Fibroblast of gingiva (primary cell): ENCODE measurements at regions not wholly inside any gene's neighbourhood (a gene's known extent, or its start where the extent isn't known, plus 50 kb on each side); places are given as distances from the start of the nearest gene placed in this dataset.
"Not testable (repeated sequence)": the region's sequence is repeated elsewhere in the genome, so short reads cannot be mapped to it uniquely, and the experiment has no call there.

Experiments used
- DNase-seq: peaks from one replicate; pipeline ENCODE4 v3.0.0-alpha.2; 2011; ENCODE audit warnings: low read depth

DNA sequence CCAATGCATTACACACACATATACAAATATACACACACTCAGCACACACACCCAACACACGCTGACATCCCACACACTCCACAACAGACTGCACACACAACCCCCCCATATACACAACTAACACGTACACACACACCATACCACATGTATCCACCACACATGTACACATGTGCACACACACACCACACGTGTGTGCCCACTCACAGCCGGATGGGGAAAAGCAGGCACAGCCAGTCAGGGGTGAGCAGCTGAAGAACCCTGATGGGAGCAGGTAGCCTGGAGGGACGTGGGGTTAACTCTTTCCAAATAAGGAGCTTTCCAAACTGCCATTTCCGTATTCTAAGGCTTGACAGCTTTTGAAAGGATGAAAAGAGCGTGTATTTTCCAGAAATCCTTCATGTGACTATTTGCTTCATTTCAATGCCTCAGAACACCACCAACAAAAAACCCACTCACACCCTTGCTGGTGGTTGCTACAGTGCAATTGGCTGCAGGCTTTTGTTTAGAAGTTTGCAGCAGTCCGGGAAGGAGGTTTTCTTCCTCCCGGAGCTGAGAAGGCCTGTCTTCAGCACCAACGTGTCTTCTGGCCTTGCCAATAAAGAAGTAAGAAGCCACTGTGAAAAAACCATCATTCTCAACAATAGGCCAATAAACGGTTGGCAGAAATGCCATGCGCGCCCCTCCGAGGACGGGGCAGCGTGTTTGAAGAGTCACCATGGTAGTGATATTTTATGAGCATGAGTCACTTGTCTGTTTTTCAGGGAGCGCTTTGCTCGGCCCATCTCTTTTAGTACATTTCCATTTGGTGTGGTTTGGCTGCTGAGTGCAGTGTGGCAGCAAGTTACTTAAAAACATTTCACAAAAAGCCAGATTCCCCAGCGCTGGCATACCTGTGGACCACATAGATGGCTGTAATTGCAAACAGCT, 131.3 kb upstream of the GMDS start:
- peak; percentile 92 for DNase-seq

DNA sequence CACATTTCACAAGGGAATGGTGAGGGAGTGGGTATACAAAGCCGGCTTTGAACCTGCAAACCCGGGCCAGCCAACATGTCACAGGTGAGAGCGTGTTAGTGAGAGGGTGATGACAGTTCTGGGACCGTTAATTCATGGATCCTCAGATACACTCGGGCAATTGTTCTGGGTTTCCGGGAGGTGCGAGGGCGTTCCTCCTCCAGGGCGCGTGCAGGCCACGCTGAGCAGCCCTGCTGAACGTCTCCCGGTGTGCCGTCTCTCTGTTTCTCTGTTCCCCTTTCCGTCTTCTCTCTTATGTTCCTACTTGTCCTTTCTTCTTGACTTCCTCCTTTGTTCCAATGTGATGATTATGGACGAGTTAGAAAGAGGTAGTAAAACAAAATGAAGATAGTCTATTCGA, 130.0 kb upstream of the GMDS start:
- no peak for DNase-seq

DNA sequence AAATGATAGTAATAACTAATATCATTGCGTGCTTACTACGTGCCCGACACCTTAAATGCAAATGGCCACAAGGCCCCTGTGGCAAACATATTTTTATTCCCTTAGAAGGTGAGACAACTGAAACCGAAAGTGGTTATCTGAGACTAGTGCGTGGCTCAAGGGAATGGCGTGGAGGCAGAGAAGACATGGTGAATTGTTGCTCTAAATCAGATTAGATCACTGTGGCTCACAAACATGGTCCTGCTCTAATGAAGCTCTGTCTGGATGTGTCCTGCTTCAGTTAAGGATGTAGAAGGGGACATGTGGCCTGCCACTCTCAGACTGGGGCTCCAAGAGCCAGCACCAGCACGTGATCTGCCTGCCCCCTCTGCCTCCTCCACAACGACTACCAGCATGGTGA, 124.2 kb upstream of the GMDS start:
- DNase-seq, result no peak

DNA sequence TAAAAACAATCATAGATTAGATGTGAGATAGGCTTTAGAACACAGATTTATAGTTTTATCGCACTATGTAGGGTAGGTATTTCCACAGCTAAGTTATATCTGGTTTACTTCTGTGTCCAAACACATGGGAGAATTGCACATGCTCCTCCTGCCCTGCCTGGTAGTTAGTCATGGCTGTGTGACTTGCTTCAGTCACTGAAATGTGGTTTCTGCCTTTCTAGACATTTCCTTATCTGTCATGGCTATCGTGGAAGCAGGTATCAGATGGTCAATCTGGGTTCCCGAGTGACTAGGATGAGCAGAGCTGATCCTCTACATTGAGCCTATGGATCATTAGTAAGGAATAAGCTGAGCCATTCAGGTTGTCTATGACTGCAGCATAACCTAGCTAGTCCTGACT, 117.8 kb upstream of the GMDS start:
- no peak for DNase-seq

DNA sequence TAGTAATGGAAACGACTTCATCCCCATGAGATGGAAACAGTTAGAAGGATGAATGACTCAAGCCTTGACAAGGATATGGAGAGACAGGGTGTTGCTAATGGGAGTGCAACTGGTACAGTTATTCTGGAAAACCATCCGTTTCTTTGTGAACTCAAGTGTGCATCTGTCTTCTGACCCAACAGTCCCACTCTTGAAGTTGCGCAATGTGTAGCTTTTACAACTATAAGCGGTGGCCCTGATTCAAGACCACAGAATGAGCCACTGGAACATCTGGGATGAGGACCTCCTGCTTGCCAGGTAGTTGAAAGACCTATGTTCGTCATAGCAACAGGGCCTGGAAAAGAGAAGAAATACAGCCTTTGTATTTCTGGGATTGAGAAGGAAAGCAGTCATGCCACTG, 115.8 kb upstream of the GMDS start:
- no peak for DNase-seq

DNA sequence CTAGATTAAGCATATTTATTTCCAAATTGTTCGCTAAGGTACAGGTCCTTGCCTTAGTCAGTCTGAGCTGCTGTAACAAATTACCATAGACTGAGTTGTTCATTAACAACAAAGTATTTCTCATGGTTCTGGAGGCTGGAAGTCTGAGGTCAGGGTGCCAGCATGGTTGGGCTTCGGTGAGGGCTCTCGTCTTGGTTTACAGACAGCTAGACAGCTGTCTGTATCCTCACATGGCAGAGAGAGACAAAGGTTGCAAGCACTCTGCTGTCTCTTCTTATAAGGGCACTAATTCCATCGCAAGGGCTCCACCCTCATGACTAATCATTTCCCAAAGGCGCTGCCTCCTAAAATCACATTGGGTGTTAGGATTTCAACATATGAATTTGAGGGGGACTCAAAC, 115.3 kb upstream of the GMDS start:
- DNase-seq, result no peak

DNA sequence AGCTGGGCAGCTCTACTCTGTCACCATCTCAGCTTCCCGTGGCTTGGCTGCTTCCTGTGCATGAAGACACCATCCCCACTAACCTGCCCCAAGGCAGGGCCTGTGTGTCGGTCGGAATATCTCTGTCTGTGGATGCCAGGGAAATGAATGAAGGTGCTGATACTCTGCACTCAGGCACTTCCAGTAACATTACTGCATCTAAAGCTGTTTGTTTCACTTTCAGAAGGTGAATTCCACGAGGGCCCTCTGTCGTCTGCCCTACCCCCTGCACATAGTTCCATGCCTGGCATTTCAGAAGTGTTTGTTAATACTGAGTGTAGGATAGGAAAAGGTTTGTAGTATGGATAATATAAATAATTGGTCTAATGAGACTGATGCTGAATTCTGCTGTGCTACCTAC, 114.7 kb upstream of the GMDS start:
- no peak for DNase-seq

DNA sequence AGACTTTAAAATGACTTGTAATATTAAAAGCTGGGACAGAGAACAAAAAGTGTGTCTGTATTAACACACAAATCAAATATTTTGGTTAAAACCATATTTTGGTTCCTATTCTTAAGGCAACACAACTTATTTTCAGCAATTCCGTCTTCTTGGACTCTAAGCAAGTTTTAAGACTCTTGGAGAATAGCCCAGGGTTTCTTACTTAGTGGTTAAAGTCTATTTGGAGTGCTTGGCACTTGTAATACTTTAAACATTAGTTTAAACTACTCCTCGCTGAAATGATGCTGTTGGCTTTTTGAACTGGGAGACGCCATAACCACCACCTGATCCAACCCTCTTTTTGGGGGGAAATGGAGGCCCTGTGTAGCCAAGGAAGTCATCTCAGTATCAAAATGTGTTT, 109.7 kb upstream of the GMDS start:
- DNase-seq, result peak; percentile 31

DNA sequence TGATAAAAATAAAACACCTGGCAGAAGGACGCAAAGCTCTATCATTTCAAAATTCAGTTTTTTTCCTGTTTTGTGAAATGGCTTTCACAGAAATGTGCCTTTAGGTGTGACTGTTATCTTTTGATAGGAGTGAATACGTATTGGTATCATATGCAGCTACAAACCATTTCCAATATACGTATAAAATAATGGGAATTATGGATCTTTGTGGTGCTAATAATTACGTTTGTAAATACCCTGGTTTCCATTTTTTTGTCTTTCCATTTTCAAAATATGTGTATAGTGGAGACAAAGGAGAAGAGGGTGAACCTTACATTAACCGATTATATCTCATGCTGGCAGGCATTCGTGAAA, 108.7 kb upstream of the GMDS start:
- DNase-seq, result no peak

DNA sequence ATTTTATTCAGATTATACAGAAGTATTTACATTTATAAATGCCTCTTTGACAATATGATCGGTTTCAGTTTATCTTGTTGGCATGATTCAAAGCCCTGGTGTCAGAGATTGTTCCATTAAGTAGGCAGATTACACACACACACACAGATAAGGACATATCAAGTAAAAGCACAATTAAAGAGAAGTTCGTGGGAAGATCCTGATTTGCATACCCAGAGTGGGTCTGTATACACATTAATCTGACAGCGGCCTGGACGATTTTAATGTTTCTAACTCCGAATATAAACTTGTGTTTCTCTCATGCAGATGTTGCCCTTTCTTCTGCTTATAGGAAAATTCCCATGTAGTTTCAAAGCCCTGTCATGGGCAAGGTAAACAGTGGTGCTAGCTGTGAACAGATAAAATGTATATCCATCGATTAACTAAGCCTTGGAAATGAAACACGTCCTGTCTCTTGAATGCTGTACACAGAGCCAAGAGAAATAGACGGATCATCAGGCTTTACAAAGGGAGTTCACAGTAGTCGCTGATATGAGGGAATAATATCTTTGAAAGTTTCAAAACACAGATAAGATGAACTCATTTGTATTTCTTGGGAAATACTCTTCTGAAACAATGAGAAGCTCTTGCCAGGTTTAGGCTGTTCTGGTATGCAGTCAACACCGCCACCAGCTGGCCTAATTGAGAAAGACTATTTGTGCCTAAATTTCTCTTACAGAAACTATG, 108.2 kb upstream of the GMDS start:
- DNase-seq, result peak; percentile 75

DNA sequence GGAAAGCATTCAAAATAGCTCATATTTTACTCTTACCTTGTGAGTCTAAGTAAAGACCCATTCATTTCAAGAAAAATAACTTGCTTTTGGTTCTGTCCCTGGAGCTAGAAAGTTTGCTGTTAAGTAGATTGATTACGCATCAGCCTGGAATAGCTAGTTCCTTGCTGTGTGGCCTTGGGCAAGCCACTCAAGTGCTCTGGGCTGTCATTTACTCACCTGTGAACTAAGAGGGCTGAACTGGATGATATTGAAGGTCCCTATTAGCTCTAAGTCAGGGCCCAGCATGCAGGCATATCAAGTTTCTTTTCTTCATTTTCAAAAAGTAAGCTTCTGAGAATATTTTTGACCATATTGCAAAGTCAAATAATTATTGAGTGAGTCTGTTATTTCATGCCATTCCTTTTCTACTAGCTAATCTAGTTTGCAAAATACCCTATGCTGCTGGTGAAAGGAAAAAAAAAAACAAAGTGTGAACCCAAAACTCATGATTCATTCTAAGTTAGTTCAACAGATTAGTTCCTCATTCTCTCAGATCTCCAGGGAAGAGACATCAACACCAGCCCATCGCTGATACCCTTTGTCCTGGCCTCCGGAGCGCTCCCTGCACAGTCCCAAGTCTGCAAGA, 106.5 kb upstream of the GMDS start:
- DNase-seq, result peak; percentile 77

DNA sequence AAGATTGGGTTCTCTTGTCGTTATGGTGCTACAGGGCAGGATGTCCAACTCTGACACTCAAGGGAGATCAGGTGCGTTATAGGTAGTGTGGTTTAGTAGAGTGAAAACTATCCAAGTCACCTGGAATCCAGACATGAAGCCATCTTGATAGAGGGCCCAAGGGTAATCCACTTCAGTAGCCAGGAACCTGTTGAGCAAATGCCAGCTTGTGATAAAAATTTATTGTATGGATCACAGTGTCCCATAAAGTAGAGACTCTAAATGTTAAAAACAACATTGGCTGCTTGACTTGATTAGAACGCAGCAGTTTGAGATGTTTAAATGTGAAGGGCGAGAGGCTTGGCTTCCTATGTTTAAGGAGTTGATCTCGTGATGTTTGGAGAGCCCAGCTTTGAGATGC, 105.7 kb upstream of the GMDS start:
- DNase-seq, result no peak

DNA sequence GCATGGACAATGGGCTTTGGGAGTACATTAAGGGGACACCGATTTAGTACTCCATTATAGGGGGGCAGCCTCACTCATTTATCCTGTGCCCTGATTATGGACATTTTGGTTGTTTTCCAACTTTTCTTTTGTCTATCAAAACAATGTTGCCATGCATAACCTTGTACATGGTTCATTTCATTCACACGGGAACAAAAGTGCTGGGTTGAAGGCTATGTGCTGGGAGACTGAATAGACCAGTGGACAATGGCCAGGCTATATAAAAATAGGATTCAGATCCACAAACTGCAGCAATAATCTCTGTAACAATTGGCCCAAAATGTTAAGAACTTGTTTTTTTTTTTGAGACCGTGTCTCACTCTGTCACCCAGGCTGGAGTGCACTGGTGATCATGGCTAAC, 100.7 kb upstream of the GMDS start:
- DNase-seq, result no peak

DNA sequence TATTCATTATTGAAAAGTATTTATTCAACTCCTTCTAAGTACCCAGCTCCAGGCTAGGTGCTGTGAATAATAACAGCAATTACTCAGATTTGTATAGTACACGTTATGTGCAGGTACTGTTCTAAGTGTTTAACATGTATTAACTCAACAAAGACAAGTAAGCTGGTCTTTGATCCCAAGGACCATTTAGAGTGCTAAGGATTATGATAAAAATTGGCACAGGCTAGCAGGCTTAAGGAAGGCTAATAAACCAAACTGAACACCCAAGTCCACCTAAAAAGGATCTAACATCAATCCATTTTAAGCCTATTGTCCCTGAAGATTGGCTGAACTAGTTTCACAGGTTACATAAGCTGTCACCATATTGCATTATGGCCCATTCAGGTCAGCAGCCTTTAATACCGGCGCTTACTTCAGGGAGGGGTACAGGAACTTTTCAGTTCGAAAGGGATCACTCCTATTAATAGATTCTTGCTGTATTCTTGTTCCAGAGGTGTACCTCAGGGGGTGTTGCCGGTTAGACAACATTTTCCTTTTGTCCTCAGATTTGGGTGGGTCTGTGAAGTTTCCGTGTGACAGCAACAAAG, 99.0 kb upstream of the GMDS start:
- DNase-seq, result no peak

DNA sequence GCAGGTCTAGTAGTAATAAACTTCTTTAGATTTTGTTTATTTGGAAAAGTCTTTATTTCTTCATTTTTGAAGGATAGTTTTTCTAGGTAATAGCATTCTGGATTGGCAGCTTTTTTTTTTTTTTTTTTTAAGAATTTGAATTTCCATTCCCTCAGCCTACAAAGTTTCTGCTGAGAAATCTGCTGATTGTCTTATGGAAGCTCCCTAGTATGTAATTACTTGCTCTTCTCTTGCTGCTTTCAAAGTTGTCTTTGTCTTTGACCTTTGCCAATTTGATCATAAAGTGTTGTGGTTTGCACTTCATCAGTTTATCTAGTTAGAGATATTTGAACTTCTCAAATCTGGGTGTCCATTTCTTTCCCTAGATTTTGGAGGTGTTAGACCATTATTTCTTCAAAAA, 82.2 kb upstream of the GMDS start:
- no peak for DNase-seq

DNA sequence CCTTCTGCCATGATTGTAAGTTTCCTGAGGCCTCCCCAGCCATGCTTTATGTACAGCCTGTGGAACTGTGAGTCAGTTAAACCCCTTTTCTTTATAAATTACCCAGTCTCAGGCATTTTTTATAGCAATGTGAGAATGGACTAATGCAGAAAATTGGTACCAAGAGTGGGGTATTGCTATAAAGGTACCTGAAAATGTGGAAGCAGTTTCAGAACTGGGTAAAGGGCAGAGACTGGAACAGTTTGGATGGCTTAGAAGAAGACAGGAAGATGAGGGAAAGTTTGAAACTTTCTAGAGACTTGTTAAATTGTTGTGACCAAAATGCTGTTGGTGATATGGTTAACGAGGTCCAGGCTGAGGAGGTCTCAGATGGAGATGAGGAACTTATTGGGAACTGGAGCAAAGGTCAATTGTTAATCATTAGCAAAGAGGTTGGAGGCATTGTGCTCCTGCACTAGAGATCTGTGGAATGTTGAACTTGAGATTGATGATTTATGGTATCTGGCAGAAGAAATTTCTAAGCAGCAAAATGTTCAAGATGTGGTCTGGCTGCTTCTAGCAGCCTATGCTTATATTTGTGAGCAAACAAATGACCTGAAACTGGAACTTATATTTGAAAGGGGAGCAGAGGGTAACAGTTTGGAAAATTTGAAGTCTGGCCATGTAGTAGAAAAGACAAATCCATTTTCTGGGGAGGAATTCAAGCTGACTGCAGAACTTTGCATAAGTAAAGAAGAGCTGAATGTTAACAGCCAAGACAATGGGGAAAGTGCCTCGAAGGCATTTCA, 79.0 kb upstream of the GMDS start:
- DNase-seq, result no peak

DNA sequence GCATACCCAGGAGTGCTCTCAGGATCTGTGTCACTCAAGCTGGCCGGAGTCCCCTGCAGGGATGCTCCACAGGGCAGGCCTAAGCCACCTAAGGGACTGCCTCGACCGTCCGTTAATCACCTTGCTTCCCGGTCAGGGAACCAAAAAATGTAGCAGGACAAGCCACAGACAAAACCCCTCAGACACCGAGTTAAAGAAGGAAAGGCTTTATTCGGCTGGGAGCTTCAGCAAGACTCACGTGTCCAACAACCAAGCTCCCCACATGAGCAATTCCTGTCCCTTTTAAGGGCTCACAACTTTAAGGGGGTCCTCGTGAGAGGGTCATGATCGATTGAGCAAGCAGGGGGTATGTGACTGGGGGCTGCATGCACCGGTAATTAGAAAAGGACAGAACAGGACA, 72.1 kb upstream of the GMDS start:
- not testable (repeated sequence) for DNase-seq

DNA sequence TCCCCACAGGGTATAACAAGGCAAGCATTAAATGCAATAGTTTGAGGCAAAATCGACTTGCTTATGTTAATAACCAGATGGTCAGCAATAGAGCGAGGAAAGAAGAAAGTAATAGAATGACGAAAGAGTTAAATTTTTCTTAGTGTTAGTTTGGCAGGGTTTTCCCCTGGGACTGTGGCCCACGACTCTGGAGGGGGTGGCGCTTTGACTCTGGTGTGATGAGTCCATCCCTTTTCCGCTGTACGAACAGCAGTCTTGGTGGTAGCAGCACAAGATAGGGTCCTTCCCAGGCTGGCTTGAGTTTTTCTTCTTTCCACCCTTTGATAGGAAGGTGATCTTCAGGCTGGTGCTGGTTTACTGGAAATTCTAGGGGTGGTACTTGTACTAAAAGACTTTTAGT, 69.2 kb upstream of the GMDS start:
- no peak for DNase-seq

DNA sequence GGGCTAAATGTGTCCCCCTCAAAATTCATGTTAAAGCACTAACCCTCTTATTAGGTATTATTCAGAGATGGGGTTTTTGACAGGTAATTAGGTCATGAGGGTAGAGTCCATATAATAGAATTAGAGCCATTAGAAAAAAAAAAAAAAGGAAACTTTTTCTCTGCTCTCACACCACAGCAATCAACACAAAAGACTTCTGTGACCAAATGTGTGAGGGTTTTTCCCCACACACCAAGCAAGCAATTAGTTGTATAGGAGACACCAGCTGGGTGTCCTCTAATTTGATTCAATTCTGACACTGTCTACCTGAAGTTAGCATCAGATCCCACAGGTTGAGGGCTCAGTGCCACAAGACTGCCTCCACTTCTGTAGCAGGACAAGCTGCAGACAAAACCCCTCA, 64.6 kb upstream of the GMDS start:
- no peak for DNase-seq

DNA sequence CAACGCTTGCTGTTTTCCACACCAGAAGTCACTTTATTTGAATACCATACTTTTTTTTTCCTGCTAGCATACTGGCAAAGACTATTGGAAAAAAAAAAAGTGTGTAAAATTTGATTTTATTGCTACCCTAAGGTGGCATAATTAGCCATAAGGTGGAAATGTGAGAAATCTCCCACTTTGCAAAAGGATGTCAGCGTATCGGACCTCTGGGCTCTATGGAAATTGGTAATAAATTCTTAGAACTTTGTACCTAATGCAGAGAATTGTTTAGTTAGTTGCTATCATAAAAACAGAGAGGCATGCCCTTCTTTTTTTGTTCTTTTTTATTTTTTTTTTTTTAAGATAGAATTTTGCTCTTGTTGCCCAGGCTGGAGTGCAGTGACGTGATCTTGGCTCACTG, 63.7 kb upstream of the GMDS start:
- DNase-seq, result no peak

DNA sequence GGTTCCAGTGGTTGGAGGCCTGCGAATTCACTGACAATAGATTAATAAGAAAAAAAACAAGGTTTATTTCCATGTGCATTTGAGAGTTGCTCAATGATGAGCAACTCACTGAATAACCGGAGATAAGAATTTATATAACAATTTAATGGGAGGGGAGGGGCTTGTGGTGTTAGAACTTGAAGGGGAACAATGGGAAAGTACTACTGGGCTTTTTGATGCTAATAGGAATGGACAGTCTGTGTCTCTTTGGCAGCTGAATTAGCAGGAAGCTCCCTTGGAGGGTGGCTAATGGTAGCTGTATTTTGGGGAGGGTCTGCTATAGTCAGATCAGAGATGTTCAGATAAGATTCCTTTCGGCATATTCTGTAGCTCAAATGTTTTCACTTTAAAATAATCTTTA, 62.4 kb upstream of the GMDS start:
- DNase-seq, result no peak

DNA sequence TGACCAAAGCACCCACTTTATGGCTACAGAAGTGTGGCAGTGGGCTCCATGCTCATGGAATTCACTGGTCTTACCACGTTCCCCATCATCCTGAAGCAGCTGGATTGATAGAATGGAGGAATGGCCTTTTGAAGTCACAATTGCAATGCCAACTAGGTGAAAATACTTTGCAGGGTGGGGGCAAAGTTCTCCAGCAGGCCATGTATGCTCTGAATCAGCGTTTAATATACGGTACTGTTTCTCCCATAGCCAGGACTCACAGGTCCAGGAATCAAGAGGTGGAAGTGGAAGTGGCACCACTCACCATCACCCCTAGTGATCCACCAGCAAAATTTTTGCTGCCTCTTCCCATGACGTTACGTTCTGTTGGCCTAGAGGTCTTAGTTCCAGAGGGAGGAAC, 60.5 kb upstream of the GMDS start:
- no peak for DNase-seq
